GM18498 (cell line): ENCODE measurements at regions not wholly inside any gene's neighbourhood (a gene's known extent, or its start where the extent isn't known, plus 50 kb on each side); places are given as distances from the start of the nearest gene placed in this dataset.
"Not testable (repeated sequence)": the region's sequence is repeated elsewhere in the genome, so short reads cannot be mapped to it uniquely, and the experiment has no call there.

Experiments used
- ATAC-seq: cut with Tn5 transposase; IDR thresholded peaks from one replicate; pipeline ENCODE4 v1.9.1; 2021; ENCODE audit warnings: mild to moderate bottlenecking, moderate library complexity; ENCODE audit not compliant: unreplicated experiment

DNA sequence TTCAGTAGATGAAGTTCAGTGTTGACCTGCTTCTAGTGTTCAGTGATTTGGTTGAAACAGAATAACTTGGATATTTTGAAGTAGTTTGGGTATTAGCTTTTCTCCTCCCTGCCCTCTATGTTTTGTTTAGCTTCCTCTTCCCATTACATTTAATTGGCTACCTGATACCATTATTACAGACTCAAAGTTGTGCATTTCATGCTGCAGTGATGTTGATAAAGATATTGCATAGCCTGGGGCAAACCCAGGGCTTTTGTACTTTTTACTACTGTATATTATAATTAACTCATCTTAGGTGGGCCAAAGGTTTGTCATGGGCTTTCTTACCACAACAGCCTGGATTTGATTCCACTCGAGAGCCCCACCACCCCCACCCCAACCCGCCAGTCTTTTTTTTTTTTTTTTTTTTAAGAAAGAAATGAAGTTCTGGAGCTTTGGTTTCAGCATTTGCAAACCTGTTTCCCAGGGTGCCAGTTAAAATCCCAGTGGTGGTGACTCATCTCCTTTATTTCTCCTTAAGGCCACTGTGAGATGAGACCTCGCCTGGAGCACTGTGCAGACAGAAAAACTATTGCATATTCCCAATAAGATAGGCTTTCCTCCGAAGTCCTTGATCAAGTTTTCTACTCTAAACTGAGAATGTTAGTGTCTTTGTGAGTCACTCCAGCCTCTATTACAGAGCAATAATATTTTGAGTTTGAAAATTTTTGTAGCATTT is 393.7 kb upstream of the FANCL start:
- no peak for ATAC-seq

DNA sequence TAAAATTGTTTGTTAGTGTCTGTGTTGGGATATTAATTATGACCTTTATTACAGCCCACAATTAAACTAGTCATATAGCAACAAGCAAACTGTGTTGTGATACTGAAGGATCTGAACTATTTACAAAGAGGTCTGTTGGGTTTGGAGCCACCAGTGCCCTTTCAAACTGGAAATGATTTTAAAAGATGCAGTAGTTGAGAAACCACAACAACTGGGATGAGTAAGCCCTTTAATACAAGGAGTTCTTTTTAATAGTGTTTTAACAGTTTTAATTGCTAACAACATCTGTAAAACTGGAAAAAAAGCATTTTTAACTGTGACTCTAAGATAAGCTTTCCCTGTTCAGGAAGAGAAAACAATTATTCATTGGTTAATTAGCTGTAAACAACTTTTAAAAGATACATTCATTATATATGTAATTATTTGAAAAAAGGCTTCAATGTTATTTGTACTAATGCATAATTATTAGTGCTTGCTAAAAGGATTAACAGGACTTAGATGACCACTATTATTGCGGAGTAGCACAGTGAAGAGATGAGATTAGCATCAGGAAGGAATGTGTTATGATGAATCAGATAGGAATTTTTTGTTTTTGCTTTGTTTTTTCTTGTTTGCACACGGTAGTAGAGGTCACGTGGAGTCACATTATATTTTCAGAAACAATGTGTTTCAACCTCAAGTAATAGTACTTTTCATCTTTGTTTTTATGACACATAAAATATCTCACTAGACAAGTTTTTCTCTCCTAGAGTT is 392.7 kb upstream of the FANCL start:
- no peak for ATAC-seq

DNA sequence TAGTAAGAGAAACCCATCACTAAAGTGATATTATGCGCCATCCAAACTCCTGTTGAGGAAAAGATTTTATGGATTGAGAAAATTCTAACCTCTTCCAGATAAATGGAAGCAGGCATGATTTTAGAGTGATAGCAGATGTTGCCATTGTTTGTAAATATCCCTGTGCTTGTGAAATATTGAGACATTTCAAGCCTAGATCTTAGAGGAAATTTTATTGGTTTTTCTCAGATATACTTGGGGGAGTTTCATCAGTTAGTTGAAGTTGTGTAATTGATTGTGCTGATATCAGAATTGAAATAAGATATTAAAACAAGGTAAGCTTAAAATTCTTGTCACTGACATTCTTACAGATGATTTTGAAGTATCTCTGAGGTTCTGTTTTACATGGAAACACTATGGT is 390.9 kb upstream of the FANCL start:
- no peak for ATAC-seq

DNA sequence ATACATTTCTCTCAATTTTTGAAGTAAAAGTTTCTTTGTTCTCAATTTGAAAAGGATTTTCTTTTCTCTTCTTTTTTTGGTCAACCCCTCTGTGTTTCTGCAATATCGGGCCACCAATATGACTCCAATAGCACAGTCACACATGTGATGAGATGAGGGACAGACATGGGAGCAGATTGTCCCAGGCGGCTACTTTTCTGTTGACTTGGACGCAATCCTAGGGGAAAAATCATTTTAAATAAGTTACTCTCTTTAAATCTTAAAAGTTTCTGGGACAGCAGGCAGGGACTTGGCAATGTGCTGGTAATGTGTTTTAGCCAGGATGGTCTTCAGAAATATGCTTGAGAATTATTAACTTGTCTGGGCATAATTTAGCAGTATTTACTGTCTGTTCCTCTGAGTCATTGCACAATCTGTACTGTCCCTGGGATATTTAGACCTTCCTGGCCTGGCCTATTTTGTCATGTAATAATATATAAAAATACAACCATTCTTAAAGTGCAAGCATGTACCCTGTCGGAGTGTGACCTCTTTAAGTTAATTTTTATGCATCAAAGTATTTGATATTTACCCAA is 388.5 kb upstream of the FANCL start:
- no peak for ATAC-seq

DNA sequence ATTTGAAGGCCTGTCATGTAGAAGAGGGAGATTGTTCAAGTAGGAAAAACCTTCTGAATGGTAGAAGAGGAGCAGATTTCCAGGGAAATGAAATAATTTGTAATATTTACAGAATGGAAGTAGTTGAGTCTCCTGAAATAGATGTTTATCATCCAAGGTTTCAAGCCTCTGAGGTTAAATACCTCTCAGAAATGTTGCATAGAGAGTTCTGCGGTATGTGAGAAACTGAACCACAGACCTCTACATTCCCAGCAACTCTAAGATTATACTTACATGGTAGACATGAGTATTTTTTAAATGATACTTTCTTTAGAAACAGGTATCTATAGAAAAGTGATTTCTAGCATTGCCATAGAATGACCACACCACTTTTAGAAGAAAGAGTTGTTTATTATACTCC is 379.8 kb upstream of the FANCL start:
- ATAC-seq: no peak

DNA sequence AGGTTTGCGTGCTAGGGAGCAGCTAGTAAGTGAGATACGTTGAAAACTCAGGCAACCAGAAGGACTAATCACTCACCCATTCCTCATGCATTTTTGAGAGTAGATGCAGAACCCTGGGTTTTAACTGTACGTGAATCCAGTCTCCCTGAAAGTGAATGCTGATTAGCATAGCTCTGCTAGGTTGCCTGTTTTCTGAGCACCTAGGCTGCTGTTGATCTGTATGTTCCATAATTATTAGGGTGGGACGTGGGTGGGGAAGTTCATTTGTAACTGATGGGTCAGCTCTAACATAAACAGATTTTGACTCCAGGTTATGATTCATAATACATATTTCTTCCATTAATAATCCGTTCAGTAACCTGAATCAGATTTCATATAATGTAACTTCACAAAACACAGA is 379.0 kb upstream of the FANCL start:
- ATAC-seq: no peak

DNA sequence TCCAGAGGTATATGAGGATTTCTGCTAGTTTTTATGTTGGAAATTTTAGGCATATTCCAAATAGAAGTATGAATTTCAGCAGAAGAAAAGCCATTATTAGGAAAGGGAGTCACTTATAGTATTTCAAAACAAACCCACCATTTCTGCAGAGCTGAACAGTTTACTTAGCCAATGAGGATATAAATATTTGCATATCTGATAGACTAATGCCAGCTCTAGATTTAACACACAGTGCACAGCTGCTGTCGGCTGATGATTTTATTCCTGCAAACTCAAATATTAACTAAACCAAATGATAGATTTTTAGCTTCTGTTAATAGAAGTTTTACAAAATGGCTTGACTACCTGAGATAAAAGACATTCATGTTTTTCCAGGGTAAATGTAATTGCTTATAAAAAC is 375.8 kb upstream of the FANCL start:
- ATAC-seq: no peak

DNA sequence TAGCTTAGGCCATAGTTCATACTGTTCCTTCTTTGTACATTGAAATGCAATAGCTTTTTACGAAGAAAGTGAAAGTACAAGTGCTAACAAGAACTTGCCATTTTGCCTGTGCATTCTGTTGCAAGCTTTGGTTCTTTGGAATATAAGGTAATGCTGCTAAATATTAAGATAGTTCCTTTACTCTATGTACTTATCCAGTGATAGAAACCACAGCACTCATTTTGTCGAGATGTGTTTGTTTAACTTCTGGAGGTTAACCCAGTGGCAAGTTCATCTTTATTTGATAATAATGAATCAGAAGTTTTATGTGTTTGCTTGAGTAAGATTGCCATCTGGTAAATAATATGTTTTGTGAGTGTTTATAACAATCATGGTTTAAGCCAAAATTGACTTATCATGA is 373.1 kb upstream of the FANCL start:
- ATAC-seq: no peak

DNA sequence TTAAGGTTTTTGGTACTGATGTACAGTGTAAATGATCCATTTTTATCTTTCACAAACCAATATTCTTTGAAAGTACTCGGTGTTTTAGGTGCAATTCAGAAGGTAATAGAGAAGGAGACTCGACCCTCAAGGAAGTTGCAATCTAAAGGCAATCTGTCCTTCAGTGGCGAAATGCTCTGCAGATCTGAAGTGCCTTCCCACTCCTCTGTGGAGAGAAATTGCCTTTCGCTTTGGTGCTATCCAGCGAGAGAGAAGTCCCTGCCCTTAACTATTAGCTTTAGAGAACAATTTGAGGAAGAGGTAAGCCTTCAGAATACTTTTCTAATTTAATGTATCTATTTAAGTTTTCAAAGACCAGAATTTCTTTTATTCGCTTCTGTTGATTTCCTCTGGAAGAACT is 371.8 kb upstream of the FANCL start:
- no peak for ATAC-seq

DNA sequence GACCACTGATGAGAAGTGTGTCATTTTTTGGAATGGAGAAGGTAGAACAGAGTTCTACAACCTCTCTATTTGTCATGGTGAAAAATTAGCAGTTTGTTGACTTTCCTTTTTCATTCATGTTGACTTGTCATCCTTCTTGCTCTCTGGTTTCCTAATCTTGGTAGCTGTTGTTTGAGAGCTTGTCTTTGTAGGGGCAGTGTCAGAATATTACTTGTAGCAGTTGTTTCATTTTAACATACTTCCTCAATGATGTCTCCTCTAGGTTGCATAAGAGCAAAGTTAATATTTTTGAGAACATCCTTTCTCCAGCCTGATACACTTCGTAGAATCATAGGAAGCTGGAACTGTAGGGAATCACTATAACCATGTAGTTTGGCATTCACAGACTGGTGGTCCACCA is 368.2 kb upstream of the FANCL start:
- ATAC-seq: no peak

DNA sequence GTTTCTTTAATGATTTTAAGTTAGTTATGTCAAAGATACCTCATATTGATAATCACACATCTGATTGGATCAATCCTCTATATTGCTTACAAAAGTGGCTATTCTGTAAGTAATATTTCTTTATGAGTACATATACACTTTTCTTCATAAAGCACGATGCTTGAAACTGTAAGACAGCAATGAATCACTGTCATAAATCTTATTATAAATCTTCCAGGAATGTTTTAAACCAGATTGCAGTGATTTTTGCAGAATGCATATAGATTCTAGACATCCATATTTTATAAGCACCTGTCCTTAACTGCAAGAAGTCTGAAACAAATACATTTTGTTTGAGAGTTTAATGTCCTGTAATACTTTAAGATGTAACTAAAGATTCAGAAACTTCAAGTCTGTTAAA is 367.0 kb upstream of the FANCL start:
- no peak for ATAC-seq

DNA sequence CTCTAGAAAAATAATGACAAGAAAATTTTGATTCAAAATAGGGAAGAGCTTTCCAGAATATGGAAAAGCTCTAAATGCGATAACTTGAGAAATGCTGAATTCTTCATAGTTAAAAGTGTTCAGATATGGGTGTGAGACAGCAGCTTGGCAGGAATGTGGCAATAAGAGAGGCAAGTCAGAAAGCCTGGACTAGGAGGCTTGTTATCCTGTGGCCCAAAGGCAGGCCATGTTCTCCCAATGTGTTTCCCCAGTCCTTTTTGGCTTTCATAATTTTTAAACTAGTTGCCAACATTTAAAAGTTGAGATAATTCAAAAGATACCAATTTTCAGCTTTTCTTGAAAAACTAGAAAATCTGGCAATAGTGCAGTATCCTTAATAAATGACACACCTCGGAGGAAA is 366.3 kb upstream of the FANCL start:
- ATAC-seq: no peak

DNA sequence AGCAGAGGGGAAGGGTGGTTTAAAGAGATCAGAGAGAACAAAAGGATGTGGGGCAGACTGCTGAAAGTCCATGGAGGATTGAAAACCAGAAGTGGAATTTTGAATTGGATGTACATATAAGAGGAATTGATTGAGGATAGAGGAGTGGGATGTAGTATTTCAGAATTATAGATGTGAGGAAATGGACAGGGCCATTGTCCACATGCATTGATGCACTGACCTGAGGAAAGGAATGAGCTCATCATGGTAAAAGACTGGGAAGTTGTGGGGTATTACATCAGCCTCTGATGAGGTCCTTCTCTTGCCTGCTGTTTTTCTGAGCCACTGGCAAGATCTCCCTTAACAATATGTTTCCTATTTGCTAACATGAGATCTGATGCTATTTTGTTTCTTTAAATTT is 365.7 kb upstream of the FANCL start:
- ATAC-seq: no peak

DNA sequence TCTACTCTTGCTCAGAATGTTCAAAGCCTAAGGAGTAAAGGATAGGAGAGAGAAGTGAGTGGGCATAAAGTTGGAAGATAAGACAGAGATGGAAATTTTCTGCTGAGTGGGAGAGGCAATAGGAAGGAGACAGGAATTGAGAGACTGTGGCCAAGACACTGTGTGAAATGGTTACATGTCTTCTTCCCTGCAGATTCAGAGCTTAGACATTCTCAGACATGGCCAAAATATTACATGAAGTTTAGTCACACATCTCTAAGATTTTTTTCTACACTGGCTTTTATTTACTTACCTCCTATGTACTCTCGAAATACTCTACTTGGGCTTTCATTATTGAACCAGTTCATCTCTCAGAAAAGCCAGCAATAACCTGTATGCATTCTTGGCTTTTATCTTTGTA is 363.0 kb upstream of the FANCL start:
- ATAC-seq: no peak

DNA sequence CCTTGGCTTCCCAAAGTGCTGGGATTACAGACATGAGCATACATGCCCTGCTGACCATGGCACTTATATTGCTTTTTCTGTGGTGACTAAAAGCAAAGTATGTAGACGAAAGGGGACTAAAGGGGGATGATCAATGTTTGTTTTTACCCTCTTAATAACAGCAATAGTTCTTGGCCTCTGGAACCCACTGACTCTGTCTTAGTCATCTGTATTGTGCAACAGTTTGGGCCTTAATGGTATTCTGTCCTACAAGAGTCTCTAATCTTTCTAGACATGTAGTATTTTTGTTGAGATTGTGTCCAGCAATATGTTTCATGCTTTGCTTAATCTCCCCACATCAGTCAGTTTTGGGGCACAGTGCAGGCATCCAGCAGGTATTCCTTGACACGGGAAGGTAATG is 359.9 kb upstream of the FANCL start:
- no peak for ATAC-seq

DNA sequence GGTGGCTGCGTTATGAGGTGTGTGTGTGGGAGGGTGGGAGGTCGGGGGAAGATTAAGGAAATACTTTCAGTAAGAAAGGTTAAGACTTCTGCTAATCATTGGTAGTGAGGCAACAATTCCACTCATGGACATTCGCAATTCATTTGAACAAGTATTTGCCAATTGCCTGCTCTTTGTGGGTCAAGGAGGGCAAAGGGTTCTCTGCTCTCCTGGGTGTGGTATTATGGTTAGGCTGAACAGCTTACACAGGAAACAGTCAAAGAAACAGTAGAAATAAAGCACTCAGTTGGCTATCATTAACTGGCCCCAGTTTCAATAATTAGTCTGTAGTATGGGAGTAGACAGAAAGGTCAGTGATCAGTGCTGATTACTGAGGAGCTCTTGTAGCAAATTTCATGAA is 357.0 kb upstream of the FANCL start:
- no peak for ATAC-seq

DNA sequence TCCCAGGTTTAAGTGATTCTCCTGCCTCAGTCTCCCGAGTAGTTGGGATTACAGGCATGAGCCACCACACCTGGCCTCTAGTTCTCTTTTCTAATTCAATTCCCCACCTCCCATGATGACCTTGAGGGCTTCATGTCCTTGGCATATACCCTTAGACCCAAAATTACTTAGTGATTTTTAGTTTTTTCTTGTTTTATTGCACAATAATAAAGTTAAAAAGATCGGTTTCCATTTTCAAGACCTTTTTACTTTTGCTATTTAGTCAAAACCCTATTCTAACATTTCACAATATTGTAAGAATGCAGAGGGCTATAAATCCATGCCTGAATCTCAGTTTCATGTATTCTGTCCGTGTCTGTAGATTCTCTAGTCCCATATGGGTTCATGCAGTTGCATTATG is 354.6 kb upstream of the FANCL start:
- no peak for ATAC-seq

DNA sequence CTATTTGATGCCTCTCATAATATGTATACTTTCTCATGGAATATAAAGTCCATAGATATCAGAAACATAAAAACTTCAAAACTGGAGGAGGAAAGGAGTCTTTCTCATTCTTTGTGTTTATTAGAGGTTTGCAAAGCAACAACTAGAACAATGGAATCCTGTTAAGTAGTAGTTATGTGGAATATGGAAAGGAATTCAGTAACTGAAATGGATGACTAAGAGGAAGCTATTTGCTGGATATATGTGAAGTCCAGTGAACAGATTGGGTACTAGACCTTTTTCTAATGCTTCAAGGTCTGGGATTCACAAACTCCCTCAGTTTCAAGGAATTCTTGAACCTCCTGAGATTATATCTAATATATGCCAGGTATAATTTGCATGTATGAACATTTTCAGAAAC is 353.6 kb upstream of the FANCL start:
- no peak for ATAC-seq

DNA sequence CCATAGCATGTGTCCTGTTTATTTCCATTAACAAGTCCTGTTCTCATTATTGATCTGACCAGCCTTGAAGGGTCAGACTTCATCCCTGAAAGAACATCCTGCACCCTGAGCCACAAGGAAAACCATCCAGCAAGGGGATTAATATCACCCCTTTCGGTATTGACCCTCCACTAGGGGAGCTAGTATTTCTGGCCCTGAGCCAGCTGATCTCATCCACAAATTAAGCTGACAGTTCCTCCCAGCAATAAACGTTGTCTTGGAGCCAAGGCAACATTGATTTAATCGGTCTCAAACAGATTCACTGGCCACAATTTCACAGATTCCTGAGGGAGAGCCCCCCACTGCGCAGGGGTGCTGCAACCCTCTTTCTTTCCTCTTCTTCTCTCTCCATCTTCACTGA is 353.1 kb upstream of the FANCL start:
- ATAC-seq: no peak

DNA sequence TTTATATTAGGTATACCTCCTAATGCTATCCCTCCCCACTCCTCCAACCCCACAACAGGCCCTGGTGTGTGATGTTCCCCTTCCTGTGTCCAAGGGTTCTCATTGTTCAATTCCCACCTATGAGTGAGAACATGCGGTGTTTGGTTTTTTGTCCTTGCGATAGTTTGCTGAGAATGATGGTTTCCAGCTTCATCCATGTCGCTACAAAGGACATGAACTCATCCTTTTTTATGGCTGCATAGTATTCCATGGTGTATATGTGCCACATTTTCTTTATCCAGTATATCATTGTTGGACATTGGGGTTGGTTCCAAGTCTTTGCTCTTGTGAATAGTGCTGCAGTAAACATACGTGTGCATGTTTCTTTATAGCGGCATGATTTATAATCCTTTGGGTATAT is 345.1 kb upstream of the FANCL start:
- not testable (repeated sequence) for ATAC-seq

DNA sequence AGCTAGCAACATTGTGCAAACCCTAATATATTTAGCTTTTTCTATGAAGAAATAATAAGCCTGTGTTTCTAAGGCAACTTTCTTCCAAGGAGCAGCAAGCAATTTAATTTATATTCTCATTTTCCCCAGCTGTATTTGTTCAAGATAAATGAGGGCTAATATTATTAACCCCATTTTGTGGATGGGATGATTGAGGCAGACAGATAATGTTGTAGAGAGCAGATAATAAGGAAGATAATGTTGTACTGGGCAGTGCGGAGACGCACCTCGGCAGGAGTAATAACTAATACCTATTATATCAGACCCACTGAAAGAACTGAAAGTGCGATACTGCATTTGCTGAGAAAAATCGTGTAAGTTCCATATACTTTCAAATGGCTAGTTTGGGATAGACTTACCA is 344.1 kb upstream of the FANCL start:
- ATAC-seq: no peak

DNA sequence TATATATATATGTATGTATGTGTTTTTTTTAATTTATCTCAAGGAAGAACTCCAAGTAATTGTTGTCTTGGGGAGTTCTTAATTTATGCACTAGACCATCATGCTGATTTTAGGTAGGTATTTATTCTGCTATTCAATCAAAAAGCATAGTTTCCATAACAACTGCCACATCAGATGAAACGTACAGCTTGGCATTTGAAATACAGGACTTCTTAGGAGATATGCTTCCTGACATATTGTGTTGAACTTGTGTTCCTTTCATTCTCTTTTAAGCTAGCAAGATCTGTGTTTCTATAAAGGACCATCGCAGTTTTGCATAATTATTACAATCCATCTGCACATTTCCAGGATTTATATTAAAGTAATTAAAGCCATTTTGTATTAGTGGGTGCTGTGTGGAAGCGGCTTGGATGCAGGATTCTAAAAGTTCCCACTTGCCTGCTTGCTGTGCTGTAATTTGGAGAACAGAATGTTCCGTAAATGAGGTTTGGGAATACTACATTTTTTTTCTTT is 343.5 kb upstream of the FANCL start:
- ATAC-seq: no peak
